NCI-H345 treated with DMSO at 0.1 percent for 48 hours (cell line): ENCODE measurements at regions not wholly inside any gene's neighbourhood (a gene's known extent, or its start where the extent isn't known, plus 50 kb on each side); places are given as distances from the start of the nearest gene placed in this dataset.

Experiments used
- DNase-seq: peaks from one replicate; lab custom pipeline; 2025; ENCODE audit not compliant: unreplicated experiment; lab: John Stamatoyannopoulos, UW

GRCh38 chr22:27156821-27157489 is 499.6 kb downstream of the MIAT start:
- no peak for DNase-seq

DNA sequence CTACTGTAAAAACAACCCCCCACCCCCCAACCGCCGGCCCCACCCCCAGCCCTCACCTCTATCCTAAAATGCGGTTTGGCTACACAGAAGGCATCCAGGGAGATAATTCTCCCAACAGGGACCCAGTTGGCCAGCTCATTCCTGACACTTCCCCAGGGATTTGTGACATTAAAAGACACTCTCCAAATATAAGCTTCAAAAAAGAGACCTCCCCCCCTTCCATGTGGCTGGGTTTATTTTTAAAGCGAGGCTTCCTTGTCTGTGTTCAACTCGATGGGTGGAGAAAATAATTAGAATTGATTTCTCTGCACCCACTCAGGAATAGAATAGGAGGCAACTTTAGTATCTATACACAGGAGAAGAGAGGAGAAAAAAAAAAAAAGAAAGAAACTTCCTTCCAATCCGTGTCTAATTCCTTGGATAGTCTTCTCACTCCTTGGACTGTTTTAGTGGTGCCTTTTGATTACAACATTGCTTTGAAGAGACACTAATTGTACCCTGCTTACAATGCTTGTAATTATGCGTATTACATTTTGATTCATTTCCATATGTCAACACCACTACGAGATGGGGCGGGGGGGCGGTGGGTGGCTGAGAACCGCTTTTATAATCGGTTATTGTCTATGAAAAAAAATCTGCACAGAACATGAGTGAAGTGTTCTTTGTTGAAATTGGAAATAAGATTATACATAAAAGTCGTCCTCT is 500.4 kb downstream of the MIAT start:
- DNase-seq: no peak

DNA sequence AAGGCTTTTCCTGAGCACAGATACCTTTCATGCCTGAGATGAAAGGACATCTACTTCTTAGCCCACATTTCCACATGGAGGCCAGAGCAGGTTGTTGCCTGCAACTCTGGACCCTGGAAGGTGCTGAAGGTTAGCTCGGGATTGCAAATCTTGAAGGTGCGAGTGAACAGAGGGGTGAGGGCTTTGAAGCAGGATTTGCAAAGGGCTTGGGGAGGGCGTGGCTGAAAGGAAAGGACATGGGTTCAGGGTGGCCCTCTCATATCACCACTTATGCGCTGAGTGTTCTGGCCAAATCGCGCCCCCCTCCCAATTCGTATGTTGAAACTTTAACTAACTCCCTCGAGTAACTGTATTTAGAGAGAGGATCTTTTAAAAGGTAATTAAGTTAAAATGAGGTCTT is 501.6 kb downstream of the MIAT start:
- DNase-seq: no peak

DNA sequence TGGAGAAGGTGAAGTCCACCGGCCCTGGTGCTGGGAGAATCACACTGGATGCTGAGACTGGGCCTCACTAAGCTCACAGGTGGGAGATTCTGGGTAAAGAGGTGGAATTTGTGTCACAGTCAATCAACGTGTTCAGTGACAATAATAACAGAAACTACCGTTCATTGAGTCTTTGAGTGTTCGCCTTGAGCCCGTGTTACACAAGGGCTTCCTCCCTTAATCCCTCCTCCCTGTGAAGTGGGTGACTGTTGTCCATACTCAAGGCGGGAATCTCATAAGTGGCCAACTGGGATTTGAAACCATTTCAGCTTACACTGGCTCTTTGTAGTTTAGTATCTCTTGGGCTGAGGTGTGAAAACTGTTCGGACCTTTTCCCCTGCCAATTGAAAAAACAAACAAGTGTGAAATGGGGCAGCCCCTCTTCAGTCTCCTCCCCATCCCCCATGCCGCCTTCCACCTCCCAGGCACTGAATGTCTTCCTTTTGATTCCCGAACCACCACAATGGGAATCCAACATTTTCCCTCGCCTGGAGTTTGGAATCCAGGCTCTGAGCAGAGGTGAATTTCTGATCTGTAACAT is 502.4 kb downstream of the MIAT start:
- no peak for DNase-seq

- DNase-seq: peak; percentile 59
These were observed 506.1 kb downstream of the MIAT start for GRCh38 chr22:27163162-27164137.

DNA sequence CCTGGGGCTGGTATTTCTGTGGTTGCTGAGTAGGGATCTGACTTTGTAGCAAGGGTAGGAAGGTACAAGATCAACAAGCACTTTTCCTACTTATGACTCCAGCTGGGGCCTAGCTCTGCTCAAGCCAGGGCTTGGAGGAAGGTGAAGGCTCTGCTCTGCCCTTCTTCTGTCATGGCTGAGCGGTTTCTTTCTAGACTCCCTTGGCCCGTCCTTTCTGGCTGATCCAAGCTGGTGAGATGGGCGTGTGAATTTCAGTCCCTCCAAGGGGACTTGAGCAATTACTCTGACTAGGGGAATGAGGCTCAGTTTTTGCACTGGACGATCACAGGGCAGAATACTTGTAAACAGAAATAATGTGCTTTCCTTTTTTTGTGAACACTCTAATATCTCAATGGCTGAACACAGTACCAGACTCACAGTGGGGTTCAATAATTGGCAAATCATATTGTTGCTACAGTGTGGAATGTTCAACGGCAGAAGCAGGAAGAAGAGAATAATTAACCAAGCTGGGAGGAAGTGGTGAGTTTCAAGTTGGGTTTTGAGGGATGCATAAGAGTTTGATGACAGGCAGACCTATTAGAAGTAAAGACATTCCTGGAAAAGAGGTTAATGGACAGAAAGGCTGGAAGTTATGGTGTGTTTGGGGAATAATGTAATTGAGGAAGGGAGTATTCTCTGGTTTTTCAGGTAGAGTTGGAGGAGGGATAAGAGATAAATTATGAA is 507.6 kb downstream of the MIAT start:
- DNase-seq: no peak

DNA sequence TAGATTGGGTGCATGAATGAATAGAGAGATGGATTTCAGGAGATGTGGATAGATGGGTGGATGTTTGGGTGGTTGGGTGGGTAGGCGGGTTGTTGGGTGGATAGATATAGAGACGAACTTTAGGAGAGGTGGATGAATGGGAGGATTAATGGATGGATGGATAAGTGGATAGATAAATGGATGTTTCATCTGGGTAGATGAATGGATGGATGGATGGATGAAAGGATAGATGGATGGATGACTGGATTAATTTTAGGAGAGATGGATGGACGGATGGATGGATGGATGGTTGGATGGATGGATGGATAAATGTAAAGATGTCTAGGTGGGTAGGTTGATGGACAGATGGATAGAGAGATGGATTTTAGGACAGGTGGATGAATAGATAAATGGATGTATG is 511.3 kb downstream of the MIAT start:
- DNase-seq: no peak

DNA sequence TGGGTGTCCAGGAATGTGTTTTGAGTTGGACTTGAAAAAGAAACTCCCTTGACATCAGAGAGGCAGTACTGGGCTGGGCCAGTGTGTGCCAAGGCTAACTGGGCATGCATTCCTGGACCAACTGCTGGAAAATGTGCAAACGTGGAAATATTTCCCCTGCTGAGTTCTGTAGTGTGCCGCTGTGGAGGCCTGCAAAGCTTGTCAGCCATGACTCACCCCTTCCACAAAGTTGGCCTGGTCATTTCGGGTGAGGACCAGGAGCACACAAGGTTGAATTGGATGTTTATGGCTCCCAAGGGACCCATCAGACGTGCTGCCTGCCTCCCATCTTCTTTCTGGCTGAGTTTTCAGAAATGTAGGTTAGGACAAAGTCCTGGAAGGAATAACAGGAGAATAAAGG is 513.1 kb downstream of the MIAT start:
- no peak for DNase-seq

DNA sequence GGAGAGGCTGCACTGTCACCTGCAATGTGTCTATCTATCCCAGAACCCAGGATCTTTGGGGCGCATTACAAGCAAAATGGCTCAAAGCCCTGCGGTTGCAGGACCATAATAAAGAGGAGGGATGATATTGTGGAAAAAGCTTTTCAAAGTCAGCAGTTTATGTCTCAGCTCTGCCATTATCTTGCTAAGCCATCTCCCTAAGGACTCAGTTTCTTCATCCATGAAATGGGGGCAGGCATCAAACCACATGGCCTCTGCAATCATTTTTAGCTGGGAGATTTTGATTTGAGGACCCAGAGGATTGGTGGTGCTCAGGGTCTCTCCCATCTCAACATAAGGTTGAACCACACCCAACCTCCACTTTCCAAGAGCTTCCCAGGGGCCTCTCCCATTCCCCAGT is 513.8 kb downstream of the MIAT start:
- DNase-seq: no peak

DNA sequence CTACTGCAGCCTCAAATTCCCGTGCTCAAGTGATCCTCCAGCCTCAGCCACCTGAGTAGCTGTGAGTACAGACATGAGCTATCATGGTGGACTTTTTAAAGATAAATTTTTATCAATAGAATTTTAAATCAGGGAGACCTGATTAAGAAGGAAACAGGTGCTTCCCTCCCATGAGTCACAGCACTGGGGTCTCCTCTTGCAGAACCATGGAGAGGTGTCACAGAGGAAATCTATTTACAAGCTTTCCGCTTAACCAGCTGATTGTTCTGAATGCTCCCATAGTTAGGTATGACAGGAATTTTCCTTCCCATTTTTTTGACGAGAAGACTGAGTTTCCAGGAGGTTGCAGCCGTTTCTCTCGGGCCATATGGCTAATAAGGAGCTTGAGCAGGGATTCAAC is 516.1 kb downstream of the MIAT start:
- no peak for DNase-seq

DNA sequence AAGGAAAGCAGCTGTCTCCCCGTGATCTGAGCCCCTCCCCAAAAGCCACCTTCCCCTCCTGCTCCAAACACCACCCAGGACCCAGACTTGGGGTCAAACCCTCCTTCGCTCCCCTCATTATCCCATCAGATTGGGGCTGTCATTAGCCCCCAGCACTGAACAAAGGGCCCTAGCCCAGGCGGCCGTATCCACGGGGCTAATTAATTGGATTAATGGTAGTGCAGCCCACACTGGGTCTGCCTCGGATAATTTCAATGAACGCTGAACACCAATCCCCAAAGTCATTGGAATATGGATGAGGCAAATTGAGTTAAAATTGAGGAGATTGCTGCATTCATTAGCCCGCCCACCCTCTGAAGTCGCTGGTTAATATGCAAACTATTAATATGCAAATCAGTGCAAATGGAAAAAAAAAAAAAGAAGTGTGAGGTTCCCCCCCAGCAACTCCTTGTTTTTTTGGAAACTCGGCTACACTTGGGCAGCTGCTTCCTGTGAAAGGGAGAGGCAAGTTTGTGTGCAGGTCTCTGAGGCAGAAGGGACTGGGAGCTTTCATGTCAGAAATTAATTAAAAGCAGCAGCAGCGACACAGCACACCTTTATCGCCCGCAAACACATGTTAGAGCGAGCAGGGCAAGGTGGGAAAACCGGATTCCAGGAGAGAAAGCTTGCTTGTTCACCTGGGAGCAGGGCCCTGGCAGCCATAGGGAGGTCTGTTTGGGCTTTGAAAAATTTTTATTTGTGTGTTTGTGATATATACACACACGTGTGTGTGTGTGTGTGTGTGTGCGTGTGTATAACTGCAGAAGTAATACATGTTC is 517.8 kb downstream of the MIAT start:
- no peak for DNase-seq

- DNase-seq: no peak
These were observed 518.6 kb downstream of the MIAT start for GRCh38 chr22:27175974-27176373.

DNA sequence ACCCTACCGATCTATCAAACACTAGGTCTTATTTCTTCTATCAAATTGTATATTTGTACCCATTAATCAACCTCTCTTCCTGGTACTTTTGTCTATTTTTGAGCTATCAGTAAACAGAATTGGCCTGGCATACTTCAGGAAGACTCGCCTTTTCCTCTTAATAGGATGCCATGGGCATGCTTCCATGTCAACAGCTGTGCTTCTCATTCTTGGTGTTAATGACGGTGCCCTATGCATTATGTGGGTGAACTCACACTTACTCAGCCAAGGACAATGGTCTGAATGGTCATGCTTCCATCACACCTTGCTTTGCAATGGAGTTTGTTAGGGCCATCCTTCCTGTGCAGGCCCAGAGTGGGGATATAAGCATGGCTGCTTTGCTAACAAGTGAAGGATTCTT is 521.8 kb downstream of the MIAT start:
- DNase-seq: no peak

DNA sequence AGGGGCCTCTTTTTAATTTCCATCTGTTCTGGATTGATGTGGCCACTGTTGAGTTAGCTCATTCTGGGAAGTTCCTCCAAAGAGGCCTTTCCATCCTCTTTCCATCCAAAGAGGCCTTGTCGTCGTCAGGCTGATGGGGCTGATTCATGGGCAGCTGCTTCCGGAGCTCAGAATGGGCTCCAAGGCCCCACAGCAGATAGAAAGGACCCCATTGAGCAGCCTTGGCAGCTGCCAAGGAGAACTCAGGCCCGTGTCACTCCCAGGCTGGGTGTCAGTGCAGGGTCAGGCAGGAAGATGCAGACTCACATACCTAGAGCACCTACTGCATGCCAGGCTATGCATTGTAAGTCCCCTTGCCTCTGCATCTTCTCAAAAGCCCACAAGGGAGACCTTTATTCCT is 524.1 kb downstream of the MIAT start:
- no peak for DNase-seq

- no peak for DNase-seq
These were observed 526.1 kb downstream of the MIAT start for GRCh38 chr22:27183474-27183873.

- DNase-seq: no peak
These were observed 527.8 kb downstream of the MIAT start for GRCh38 chr22:27185099-27185709.

GRCh38 chr22:27185760-27186302 is 528.4 kb downstream of the MIAT start:
- no peak for DNase-seq

DNA sequence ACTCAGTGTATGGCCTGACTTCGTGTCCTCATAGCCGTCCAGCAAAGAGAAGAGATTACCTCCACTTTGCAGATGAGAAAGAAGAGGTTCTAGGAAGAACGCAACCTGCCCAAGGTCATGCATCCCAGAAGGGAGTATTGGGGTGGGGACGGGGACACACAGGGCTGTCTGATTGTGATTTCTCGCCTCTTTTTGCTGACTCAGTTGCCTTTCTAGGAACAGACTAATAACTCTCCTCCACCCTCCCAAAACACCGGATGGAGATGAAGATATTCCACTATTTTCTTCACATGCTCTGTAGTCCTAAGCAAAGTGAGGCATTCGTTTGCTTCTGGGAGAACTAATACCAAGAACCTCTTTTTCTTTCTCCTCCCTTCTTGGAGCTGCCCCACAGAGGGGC is 529.3 kb downstream of the MIAT start:
- no peak for DNase-seq

DNA sequence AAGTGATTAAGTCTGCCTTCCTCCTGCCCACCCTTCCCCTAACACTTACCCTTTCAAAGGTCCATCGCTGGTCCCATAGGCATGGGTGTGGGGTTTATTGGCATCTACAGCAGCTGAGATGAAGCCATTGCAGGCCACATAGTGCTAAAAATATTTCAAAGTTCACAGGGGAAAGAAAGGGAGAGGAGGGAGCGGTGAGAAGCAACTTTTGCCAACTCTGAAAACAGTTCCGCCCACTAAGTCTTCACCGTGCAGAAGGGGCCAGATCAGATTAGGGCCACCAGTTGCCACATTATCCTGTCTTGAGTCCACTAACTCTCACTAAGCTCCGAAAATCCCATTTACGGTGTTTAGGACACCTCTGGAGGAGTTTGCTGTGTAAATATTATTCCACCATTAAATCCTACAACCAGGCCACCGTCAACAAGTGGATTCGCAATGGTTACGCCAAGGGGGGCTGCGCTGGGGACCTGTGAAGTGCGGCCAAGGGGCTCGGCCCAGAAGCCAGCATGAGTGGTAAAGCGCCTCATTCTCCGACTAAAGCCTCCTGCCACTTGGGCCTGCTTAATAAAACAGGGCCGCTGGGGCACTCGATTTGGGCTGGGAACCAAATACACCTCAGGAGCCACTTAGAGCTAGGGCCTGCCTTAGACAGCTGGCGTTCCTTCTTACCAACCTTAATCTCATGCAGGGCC is 534.9 kb downstream of the MIAT start:
- no peak for DNase-seq
